Inflammatory macrophage treated with lipopolysaccharide for 1 hour (primary cell): ENCODE measurements at regions not wholly inside any gene's neighbourhood (a gene's known extent, or its start where the extent isn't known, plus 50 kb on each side); places are given as distances from the start of the nearest gene placed in this dataset.

Experiments used
- DNase-seq, 2 donors: peaks; one replicate each; pipeline ENCODE4 v3.0.0-alpha.2; 2020 to 2022

DNA sequence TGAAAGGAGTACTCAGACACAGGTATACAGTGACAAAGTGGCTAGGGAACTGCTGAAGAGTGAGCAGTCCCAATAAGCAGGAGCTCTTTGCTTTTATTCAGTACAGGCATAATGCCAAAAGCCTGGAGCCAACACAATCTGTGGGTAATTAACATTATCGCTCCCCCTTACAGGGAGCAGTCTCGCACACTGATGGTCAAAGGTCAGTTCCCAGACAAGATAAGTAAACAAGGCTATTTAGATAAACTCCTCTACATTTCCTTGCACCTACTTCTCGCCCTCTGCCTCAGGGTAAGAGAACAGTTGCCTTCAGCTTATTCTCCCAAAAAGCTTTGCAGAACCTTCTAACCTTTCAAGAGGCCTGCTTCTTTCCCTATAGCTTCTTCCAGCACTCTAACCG is 73.9 kb upstream of the TAF9B start:
- no peak for DNase-seq

DNA sequence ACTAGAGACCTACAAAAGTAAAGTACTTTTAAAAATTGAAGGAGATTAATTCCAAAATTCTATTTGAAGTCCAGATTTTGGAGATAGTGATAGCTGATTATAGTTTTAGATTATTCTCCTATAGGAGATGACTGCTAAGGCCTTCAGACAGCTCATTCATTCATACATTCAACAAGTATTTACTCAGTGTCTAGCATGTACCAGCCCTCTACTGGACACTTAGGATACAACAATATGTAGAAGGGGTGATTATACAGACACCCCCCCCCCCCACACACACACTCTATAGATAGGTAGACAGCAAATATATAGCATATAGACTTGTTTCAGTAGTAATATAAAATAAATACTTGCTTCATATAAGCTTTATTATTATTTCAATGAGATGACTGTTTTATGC is 60.4 kb upstream of the TAF9B start:
- DNase-seq = peak; percentile 0 to 17
